ENCODE measurements at regions not wholly inside any gene's neighbourhood (a gene's known extent, or its start where the extent isn't known, plus 50 kb on each side); places are given as distances from the start of the nearest gene placed in this dataset.

GRCh38 chr18:30527226-30527625 lies 515.3 kb downstream of the DSC3 start:
- CTCF ChIA-PET (ENCODE audit: partially characterized antibody), result interaction anchor here (1.4 kb wide), 1 partner anchor 40 kb away, joined by 4 read pairs; no protein-coding TSS in a partner anchor
- Histone ChIP-seq H4K5ac (ENCODE audit: insufficient read length, low read depth, low read length) (no peak overlapping the region), H4K8ac (ENCODE audit: extremely low read depth, insufficient read depth, low read length) (no peak overlapping the region), H3K79me2 (ENCODE audit: control insufficient read depth in 1 of 2, insufficient read depth in 2 of 2, low read length in 2 of 2) (no peaks in the 10 kb centered on the region), H2AFZ (ENCODE audit: low read length) (peak overlapping the region; percentile 86; the same call in 1 of the 2 replicates), H3K4me3 (ENCODE audit: extremely low read depth in 1 of 4, insufficient read depth in 2 of 4, low read depth in 3 of 4, low read length in 4 of 4) (no peak overlapping the region), H3K18ac (ENCODE audit: extremely low read depth, low read length) (no peak overlapping the region; the same call in 1 of the 2 replicates), H3K14ac (ENCODE audit: insufficient read length) (no peak overlapping the region), H3K27ac (ENCODE audit: low read depth, low read length) (no peak overlapping the region), H3K36me3 (ENCODE audit: control insufficient read depth in 2 of 4, insufficient read depth in 4 of 4, low read length in 3 of 4) (no peaks in the 10 kb centered on the region), H4K91ac (replicated peaks; ENCODE audit: insufficient read length, low read length) (no peak overlapping the region), H3K56ac (replicated peaks; ENCODE audit: insufficient read length, low read depth, low read length) (no peak overlapping the region), H3K4ac (replicated peaks; ENCODE audit: insufficient read length, low read depth, low read length) (peak overlapping the region; percentile 65), H2BK15ac (ENCODE audit: low read length) (0 out of 2 replicates have a peak overlapping the region, but pooled peaks have one; percentile 5), H3K4me1 (replicated peaks in 1 of 4; ENCODE audit: control insufficient read depth in 3 of 4, insufficient read depth in 4 of 4, low read length in 3 of 4) (peaks cover 0 to 6% (median under 1%) of the 10 kb centered on the region in 4 experiments; a peak in 3 of 7 replicates), H4K20me1 (replicated peaks in 1 of 2; ENCODE audit: control insufficient read depth in 1 of 2, insufficient read depth in 2 of 2, low read length in 2 of 2) (no peaks in the 10 kb centered on the region), H3K9ac (replicated peaks in 1 of 4; ENCODE audit: extremely low read depth in 1 of 4, low read depth in 3 of 4, low read length in 3 of 4) (no peak overlapping the region), H2BK120ac (replicated peaks; ENCODE audit: low read depth, low read length) (no peak overlapping the region), H3K9me3 (ENCODE audit: insufficient read depth in 2 of 2, low read depth in 1 of 2, low read length in 1 of 2) (no peaks in the 10 kb centered on the region), H3K23ac (ENCODE audit: insufficient read length) (no peak overlapping the region), H3K23me2 (ENCODE audit: low read depth, low read length) (no peaks in the 10 kb centered on the region), H3K4me2 (ENCODE audit: insufficient read depth in 1 of 2, low read depth in 2 of 2, low read length in 2 of 2) (no peak overlapping the region), H2BK20ac (ENCODE audit: low read length) (no peak overlapping the region), H3K79me1 (ENCODE audit: low read depth, low read length) (no peaks in the 10 kb centered on the region), H2BK5ac (ENCODE audit: low read depth, low read length) (no peak overlapping the region), H2BK12ac (ENCODE audit: low read depth, low read length) (no peak overlapping the region), H3K27me3 (replicated peaks in 1 of 4; ENCODE audit: control insufficient read depth in 3 of 4, extremely low read depth in 1 of 4, insufficient read depth in 3 of 4, low read length in 3 of 4) (no peaks in the 10 kb centered on the region), H2AK5ac (ENCODE audit: low read depth, low read length) (no peak overlapping the region)
- FAIRE-seq (no peak), DNase-seq (ENCODE audit: low read depth in 1 of 2, low spot score in 2 of 2) (no peak)
- POLR2A ChIA-PET (ENCODE audit: partially characterized antibody), result no interaction called here
- WGBS, 2 experiments (ENCODE audit: extremely low coverage in 1 of 2, insufficient coverage in 1 of 2, insufficient read length in 1 of 2, insufficient replicate concordance in 2 of 2, low coverage in 1 of 2, low lambda C conversion rate in 2 of 2, missing lambda C conversion rate in 1 of 2), result 100% methylated on average over 1 of the region's 1 CpG; no CpG with 5 or more reads in 1 of the 2 experiments
- TF ChIP-seq POLR2AphosphoS5 (IDR thresholded peaks at IDR 0.05; ENCODE audit: low read depth, low read length) (no peak), YY1 (IDR thresholded peaks at IDR 0.05; ENCODE audit: low read depth, low read length) (no peak), HDAC2 (IDR thresholded peaks at IDR 0.05; ENCODE audit: borderline replicate concordance in 1 of 2, low read depth in 2 of 2, low read length in 2 of 2) (no peak), SP4 (IDR thresholded peaks at IDR 0.05; ENCODE audit: low read length) (no peak), SIRT6 (IDR thresholded peaks at IDR 0.05; ENCODE audit: low read length) (no peak), USF2 (IDR thresholded peaks at IDR 0.05; ENCODE audit: low read length) (no peak)
